ENCODE measurements at regions not wholly inside any gene's neighbourhood (a gene's known extent, or its start where the extent isn't known, plus 50 kb on each side); places are given as distances from the start of the nearest gene placed in this dataset.
"Not testable (repeated sequence)": the region's sequence is repeated elsewhere in the genome, so short reads cannot be mapped to it uniquely, and the experiment has no call there.

GRCh38 chr16:29310243-29310642 is 96.3 kb downstream of the NPIPB11 start:
- not testable (repeated sequence) for DNase-seq (ENCODE audit: low spot score)

DNA sequence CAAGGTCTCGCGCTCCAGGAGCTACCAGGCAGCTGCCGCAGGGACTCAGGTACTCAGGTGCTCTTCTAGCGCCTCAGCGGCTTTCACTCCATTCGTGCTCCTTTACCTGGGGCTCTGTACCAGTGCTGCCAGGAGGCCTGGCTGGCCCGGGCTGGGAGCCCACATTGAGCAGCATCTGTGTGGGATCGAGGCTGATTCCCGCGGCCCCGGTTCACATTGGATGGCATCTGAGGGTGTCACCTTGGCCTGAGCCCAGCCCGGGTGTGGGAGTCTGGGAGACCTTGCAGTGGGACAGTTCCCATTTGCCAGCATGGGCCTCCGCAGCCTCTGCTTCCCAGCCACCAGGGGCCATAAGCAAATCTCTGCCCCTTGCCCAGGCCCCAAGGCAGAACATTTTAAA is 96.9 kb downstream of the NPIPB11 start:
- DNase-seq (ENCODE audit: low spot score) = not testable (repeated sequence)

DNA sequence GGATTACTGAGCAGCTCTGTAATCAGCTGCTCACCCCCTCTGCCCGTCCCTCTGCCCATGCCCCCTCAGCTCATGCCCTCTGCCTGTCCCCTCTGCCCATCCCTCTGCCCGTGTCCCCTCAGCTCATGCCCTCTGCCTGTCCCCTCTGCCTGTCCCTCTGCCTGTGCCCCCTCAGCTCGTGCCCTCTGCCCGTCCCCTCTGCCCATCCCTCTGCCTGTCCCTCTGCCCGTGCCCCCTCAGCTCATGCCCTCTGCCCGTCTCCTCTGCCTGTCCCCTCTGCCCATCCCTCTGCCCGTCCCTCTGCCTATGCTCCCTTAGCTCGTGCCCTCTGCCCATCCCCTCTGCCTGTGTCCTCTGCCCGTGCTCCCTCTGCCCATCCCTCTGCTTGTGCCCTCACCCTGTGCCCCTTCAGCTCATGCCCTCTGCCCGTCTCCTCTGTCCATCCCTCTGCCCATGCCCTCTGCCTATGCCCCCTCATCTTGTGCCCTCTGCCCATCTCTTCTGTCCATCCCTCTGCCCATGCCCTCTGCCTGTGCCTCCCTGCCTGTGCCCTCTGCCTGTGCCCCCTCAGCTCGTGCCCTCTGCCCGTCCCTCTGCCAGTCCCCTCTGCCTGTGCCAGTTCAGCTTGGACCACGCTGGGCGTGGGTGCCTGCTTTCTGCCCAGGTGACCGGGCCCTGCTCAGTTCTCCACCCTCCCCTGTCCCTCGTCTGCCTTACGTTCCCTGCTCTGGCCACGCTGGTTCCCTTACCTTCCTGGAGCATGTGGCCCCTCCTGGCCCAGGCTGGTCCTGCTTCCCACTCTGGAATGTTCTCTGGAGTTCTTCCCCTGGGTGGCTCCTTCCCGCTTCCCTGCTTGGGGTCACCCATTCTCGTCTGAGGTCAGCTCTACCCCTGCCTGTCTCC is 97.6 kb downstream of the NPIPB11 start:
- no peak for DNase-seq (ENCODE audit: low spot score)

DNA sequence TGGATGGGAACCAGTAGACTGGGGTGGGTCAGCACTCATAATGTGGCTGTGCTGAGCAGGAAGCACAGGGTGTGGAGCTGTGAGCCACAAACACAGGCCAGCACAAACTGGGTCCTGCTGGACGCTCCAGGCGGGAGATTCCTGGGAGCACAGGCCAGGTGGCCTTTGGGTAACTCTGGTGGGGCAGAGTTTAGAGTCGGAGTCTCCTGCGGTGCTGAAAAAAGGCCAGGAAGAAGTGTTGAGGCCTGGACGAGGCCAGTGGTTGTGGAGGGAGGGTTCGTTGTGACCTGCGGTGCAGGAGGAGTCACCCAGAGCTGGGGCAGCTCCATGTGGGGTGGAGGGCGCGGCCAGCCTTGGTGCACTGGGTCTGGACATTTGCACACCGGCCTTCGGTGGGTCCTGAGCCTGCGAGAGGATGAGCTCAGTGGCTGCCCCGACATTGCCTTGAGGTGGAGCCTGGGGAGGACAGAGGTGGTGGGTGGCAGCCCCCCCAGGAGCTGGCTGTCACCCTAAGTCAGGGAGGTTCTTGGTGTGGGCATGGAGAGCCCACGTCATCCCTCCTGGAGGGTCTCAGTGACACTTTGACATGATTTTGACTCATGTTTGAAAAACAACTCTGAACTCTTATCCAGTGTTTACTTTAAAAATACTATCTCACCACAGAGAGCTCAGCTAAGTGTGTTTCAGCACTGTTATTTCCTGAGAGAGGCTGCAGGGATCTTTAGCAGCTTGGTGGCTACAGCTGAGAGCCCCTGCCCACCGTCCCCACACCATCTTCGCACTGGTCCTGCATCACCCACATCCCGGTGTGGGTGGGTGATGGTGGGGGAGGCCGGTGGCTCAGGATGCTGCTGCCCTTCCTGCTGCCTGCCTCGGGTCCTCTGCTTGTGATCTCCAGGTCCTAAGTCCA is 98.7 kb downstream of the NPIPB11 start:
- DNase-seq (ENCODE audit: low spot score) = no peak

- DNase-seq (ENCODE audit: low spot score) = no peak
Measured at GRCh38 chr16:29306943-29307597, 99.4 kb downstream of the NPIPB11 start.

- DNase-seq (ENCODE audit: low spot score) = no peak
Measured at GRCh38 chr16:29306201-29306600, 100.3 kb downstream of the NPIPB11 start.

DNA sequence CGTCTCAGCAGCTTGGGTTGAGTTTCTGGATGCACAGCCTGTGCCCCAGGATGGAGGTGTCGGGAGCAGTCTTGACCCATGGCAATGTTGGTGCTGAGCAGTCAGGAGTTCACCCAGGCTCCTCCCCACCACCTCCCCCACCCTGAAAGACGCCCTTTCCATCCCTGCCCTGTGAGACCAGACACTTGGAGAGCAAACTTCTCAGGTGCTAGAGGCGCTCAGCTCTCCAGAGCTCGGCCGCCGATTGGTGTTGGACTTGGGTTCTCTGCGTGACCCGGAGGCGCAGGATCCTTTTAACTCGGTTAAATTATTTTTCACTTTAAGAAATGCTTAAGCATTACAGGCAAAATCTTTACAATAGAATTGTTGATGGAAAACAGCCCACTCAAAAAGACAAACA is 101.5 kb downstream of the NPIPB11 start:
- DNase-seq (ENCODE audit: low spot score) = not testable (repeated sequence)

DNA sequence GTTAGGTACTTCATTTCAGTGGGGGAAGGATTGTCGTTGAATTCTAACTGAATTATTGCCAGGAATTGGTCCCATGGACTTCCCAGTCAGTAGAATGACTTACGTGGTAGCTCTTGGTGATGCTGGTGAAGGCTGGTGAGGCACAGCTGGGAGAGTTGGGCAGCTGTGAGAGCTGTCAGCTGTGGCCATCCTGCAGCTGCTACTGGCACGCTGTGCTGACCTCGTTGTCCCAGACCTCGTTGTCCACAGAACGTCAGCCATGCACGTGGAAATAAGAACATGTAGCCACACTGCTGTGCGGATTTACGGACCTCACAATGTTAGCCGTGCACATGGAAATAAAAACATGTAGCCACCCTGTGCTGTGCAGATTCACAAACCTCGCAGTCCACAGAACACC is 102.3 kb downstream of the NPIPB11 start:
- no peak for DNase-seq (ENCODE audit: low spot score)

DNA sequence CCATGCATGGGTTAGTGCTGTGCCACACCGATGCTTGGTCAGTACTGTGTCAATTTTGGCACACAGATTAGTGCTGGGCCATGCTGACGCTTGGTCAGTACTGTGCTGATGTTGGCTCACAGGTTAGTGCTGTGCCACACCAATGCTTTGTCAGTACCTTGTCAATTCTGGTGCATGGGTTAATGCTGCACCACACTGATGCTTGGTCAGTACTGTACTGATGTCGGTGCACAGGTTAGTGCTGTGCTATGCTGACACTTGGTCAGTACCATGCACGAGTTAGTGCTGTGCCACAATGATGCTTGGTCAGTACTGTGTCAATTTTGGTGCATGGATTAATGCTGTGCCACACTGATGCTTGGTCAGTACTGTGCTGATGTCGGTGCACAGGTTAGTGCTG is 103.0 kb downstream of the NPIPB11 start:
- DNase-seq (ENCODE audit: low spot score) = no peak

DNA sequence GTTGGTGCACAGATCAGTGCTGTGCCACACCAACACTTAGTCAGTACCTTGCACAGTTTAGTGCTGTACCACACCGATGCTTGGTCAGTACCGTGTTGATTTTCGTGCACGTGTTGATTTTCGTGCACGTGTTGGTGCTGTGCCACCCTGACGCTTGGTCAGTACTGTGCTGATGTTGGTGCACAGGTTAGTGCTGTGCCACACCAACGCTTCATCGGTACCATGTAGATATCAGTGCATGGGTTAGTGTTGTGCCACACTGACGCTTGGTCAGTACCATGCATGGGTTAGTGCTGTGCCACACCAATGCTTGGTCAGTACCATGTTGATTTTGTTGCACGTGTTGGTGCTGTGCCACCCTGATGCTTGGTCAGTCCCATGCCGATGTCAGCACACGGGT is 103.5 kb downstream of the NPIPB11 start:
- DNase-seq (ENCODE audit: low spot score) = no peak

- DNase-seq (ENCODE audit: low spot score) = not testable (repeated sequence)
Measured at GRCh38 chr16:29302433-29302832, 104.1 kb downstream of the NPIPB11 start.

- DNase-seq (ENCODE audit: low spot score) = not testable (repeated sequence)
Measured at GRCh38 chr16:29301662-29302285, 104.7 kb downstream of the NPIPB11 start.

DNA sequence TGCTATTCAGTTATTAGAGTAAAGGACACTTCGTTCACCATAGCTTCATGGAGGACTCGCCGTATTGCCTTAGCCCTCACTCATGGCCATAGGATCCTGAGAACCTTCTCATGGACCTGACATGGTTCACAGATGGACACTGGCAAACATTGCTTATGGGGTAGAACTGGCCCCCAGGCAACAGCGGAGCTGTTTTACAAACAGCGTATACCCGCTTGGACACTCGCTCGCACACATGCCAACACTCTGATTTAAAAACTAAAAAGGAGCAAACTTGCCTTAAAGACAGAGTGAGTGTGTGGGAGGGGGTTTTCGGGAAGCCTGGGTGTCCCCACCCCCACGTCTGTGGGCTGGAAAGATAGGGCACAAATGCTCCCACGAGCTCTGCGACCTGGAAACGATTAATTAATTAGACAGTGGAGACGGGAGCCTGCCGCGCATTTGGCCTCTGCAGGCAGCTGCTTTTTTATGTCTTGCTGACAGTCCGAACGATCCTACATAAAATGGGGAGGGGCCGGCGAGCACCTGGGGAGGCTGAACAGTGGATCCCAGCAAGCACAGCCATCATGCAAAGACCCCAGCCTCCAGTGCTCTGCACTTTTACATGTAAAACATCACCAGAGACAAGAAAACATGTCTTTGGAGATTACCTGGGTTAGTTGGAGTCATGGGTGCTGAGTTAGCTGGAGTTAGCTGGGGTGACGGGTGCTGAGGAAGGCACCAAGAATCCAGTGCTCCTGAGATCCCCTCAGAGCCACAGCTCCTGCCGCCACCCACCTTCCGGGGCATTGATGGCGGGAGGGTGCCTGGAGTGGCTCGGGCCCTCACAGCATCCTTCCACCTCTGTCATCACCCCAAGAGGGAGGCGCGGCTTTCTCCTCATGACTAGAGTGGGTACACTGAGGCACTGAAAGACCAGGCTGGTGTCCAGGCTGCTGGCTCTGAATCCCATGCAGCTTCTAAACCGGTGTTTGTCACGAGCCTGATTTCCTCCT is 105.7 kb downstream of the NPIPB11 start:
- not testable (repeated sequence) for DNase-seq (ENCODE audit: low spot score)

DNA sequence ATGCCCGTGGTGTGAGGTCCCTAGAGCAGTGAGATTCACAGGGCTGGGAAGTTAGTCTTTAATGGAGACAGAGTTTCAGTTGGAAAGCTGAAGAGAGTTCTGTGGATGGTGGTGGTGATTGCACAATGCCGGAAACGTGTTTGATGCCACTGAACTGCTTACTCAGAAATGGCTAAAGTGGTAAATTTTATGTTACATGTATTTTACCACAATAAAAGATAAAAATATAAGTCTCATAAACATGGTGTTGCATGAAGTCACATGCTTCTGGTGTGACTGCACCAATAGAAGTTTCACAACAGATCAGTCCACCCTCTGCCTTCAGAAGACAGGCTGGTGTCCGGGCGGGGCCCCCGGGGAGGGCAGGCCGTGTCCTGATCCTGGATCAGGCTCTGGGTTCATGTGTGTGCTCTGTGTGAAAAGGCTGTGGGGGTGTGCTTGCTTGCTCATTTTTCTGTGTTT is 106.5 kb downstream of the NPIPB11 start:
- not testable (repeated sequence) for DNase-seq (ENCODE audit: low spot score)

DNA sequence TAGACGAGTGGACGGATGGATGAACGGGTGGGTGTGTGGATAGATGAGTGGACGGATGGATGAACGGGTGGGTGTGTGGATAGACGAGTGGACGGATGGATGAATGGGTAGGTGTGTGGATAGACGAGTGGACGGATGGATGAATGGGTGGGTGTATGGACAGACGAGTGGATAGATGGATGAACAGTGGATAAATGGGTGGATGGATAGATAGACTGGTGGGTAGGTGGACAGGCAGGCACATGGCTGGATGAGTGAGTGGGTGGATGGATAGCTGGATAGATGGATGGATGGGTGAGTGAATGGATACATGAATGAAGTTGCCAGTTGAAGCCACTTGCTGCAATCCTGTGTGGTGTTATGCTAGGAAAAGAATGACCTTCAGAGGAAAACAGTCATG is 107.5 kb downstream of the NPIPB11 start:
- not testable (repeated sequence) for DNase-seq (ENCODE audit: low spot score)

DNA sequence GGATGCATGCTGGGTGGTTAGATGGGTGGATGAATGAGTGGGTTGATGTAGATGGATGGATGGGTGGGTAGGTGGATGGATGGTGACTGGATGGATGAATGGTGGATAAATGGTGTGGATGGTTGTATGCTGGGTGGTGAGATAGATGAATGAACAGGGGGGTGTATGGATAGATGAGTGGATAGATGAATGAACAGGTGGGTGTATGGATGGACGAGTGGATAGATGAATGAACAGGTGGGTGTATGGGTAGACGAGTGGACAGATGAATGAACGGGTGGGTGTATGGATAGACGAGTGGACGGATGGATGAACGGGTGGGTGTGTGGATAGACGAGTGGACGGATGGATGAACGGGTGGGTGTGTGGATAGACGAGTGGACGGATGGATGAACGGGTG is 108.2 kb downstream of the NPIPB11 start:
- not testable (repeated sequence) for DNase-seq (ENCODE audit: low spot score)

- DNase-seq (ENCODE audit: low spot score) = not testable (repeated sequence)
Measured at GRCh38 chr16:29297809-29298177, 108.7 kb downstream of the NPIPB11 start.

DNA sequence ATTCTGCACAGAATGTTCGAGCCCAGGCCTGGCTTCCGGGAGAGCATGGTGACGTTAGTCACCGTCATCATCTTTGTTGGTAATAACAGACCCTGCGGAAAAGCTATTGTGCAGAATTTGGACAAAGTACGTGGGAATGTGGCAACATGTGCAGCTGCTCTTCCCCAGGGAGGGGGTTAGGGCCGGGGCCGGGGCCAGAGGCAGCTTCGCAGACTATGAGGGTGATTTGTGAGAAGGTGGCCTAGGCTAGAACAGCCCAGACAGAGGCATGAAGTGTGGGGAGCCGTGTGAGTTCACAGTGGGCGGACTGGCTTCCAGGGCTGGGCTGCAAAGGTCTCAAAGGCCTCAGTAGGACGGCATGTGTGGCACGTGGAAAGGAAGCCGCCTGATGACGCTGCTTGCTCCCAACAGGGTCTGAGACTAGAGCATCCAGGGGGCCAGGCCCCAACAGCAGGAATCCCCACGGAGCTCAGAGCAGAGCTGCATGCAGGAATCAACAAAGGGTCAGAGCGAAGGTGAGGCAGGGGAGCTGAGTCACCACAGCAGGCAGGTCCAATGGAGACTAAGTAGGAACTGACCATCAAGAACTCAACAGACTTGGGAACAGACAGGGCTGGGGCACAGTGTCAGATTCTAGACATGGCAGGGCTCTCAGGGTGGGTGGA is 109.2 kb downstream of the NPIPB11 start:
- not testable (repeated sequence) for DNase-seq (ENCODE audit: low spot score)

DNA sequence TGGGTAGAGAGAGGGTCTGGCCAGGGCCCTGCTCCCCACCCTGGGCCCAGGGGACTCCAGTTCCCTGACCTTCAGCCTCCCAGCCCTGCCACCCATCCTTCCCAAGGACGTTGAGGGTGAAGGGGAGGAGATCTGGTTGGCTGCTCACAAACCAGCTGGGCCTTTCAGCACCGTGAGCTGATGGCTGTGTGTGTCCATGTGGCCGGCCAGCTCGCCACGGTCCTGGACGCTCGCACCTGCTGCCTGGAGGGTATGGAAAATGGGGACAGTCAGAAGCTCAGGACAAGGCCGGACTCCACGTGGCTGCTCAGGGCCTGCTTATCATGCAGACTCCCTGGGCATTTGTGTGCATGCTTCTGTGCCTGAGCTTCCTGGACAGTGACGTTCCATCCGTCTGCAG is 110.3 kb downstream of the NPIPB11 start:
- DNase-seq (ENCODE audit: low spot score) = not testable (repeated sequence)
